ENCODE measurements at regions not wholly inside any gene's neighbourhood (a gene's known extent, or its start where the extent isn't known, plus 50 kb on each side); places are given as distances from the start of the nearest gene placed in this dataset.
"Not testable (repeated sequence)": the region's sequence is repeated elsewhere in the genome, so short reads cannot be mapped to it uniquely, and the experiment has no call there.

DNA sequence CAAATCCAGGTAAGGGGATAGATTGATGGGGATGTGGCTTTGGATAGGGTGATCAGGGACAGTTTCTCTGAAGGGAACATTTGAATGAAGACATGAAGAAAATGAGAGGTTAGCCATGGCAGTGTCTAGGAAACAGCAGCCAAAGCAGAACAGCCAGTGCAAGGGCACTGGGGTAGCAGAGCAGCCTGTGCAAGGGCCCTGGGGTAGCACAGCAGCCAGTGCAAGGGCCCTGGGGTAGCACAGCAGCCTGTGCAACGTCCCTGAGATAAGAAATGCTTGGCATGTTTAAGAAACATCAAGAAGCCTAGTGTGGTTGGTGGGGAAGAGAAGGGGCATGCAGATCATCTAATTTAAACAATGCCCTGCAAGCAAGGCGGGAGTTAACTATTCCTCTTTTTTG, 128.5 kb downstream of the IRX5 start:
- no peak for DNase-seq (ENCODE audit: extremely low spot score in 2 of 2)
- H3K4me3 ChIP-seq = no peak overlapping the region
- H3K9me3 ChIP-seq = no peaks in the 10 kb centered on the region
- no peak for TF ChIP-seq POLR2A (IDR thresholded peaks at IDR 0.05)
- TF ChIP-seq POLR2AphosphoS5 (IDR thresholded peaks at IDR 0.05; ENCODE audit: insufficient read depth in 1 of 2, low read depth in 1 of 2) = no peak
- TF ChIP-seq, protein P1, sequence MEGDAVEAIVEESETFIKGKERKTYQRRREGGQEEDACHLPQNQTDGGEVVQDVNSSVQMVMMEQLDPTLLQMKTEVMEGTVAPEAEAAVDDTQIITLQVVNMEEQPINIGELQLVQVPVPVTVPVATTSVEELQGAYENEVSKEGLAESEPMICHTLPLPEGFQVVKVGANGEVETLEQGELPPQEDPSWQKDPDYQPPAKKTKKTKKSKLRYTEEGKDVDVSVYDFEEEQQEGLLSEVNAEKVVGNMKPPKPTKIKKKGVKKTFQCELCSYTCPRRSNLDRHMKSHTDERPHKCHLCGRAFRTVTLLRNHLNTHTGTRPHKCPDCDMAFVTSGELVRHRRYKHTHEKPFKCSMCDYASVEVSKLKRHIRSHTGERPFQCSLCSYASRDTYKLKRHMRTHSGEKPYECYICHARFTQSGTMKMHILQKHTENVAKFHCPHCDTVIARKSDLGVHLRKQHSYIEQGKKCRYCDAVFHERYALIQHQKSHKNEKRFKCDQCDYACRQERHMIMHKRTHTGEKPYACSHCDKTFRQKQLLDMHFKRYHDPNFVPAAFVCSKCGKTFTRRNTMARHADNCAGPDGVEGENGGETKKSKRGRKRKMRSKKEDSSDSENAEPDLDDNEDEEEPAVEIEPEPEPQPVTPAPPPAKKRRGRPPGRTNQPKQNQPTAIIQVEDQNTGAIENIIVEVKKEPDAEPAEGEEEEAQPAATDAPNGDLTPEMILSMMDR (IDR thresholded peaks at IDR 0.05) = no peak
- intact Hi-C loops (cut with DNase I) = no loop called here
- no peak overlapping the region for H3K27ac ChIP-seq
- no peaks in the 10 kb centered on the region for H3K36me3 ChIP-seq
- H3K27me3 ChIP-seq = no peaks in the 10 kb centered on the region
- H3K4me1 ChIP-seq = peaks cover 9% of the 10 kb centered on the region

DNA sequence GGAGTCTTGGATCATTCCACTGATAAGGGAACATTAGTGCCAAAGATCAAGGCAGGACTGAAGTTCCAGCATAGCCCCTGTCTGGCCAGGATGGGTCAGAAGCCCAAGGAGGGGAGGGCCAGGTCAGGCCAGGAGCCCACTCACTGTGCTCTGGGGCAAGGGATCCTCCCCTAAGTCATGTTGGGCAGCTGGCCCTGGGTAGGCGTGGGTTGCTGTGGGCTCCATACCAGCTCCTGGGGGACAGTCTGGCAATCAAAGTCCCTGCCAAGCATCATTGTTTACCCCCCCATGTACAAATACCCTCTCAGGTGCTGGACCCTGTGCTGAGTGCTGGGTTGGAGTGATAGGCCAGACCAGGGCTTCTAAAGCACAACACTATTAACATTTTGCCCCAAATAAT, 130.5 kb downstream of the IRX5 start:
- Histone ChIP-seq H3K4me3 (no peak overlapping the region), H3K4me1 (peaks cover 9% of the 10 kb centered on the region), H3K27me3 (no peaks in the 10 kb centered on the region), H3K36me3 (no peaks in the 10 kb centered on the region), H3K27ac (no peak overlapping the region), H3K9me3 (no peaks in the 10 kb centered on the region)
- DNase-seq (ENCODE audit: extremely low spot score in 2 of 2) = no peak
- TF ChIP-seq POLR2A (IDR thresholded peaks at IDR 0.05) = no peak
- TF ChIP-seq, protein P1 (IDR thresholded peaks at IDR 0.05) = no peak
- TF ChIP-seq POLR2AphosphoS5 (IDR thresholded peaks at IDR 0.05; ENCODE audit: insufficient read depth in 1 of 2, low read depth in 1 of 2) = no peak
- intact Hi-C loops (cut with DNase I) = no loop called here

DNA sequence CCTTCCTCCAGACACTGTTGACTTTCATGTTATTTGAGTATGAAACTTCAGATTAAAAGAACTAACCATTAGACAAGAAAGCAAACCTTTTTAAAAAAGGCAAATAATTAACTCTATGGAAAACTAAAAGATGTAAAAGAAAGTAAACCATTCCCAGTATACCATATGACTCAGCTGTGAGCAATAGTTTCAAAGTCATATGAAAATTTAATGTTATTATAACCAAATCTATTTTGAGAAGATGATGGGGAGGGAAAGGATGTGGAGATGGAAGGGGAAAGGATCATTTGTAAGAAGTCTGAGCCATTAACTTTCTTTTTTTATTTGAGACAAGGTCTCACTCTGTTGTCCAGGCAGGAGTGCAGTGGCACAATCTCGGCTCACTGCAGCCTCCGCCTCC, 131.8 kb downstream of the IRX5 start:
- no peaks in the 10 kb centered on the region for H3K36me3 ChIP-seq
- H3K4me3 ChIP-seq = no peak overlapping the region
- TF ChIP-seq POLR2AphosphoS5 (IDR thresholded peaks at IDR 0.05; ENCODE audit: insufficient read depth in 1 of 2, low read depth in 1 of 2) (no peak), POLR2A (IDR thresholded peaks at IDR 0.05) (no peak)
- TF ChIP-seq, protein P1 (IDR thresholded peaks at IDR 0.05) = no peak
- no peak for DNase-seq (ENCODE audit: extremely low spot score in 2 of 2)
- intact Hi-C loops (cut with DNase I) = no loop called here
- no peaks in the 10 kb centered on the region for H3K27me3 ChIP-seq
- no peaks in the 10 kb centered on the region for H3K9me3 ChIP-seq
- H3K27ac ChIP-seq = no peak overlapping the region
- no peaks in the 10 kb centered on the region for H3K4me1 ChIP-seq

DNA sequence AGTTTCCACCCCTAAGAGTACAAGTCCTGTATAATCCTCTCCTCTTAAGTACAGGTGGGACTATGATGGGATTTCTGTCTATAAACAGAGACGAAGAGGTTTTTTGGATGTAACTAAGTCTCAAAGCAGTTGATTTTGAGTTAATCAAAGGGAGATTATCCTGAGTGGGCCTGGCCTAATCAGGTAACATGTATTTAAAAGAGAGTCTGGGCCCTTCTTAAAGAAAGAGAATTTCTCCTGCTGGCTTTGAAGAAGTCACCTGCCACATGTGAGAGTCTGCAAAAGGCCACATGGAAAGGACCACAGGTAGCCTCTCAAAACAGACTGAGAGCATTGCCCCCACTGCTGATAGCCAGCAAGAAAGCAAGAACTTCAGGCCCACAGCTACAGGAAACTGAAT, 142.3 kb downstream of the IRX5 start:
- Histone ChIP-seq H3K4me3 (no peak overlapping the region), H3K9me3 (no peaks in the 10 kb centered on the region), H3K36me3 (no peaks in the 10 kb centered on the region), H3K4me1 (no peaks in the 10 kb centered on the region), H3K27ac (no peak overlapping the region), H3K27me3 (no peaks in the 10 kb centered on the region)
- no peak for DNase-seq (ENCODE audit: extremely low spot score in 2 of 2)
- TF ChIP-seq, protein P1 (IDR thresholded peaks at IDR 0.05) = no peak
- TF ChIP-seq POLR2AphosphoS5 (IDR thresholded peaks at IDR 0.05; ENCODE audit: insufficient read depth in 1 of 2, low read depth in 1 of 2) = no peak
- TF ChIP-seq POLR2A (IDR thresholded peaks at IDR 0.05) = no peak
- intact Hi-C loops (cut with DNase I) = no loop called here

DNA sequence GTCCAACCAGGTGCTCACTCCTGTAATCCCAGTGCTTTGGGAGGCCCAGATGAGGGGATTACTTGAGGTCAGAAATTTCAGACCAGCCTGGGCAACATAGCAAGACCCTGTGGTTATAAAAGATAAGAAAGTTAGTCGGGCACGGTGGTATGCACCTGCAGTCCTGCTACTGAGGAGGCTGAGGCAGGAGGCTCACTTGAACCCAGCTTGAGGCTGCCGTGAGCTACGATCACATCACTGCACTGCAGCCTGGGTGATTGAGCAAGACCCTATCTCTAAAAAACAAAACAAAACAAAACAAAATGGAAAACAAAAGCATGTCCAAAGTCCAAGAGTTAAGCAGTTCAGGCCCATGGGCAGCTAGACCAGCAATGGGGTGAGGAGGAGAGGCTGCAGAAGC, 143.2 kb downstream of the IRX5 start:
- Histone ChIP-seq H3K36me3 (no peaks in the 10 kb centered on the region), H3K4me3 (no peak overlapping the region), H3K4me1 (no peaks in the 10 kb centered on the region), H3K27me3 (no peaks in the 10 kb centered on the region), H3K9me3 (no peaks in the 10 kb centered on the region), H3K27ac (no peak overlapping the region)
- no peak for TF ChIP-seq POLR2A (IDR thresholded peaks at IDR 0.05)
- DNase-seq (ENCODE audit: extremely low spot score in 2 of 2) = no peak
- intact Hi-C loops (cut with DNase I) = no loop called here

DNA sequence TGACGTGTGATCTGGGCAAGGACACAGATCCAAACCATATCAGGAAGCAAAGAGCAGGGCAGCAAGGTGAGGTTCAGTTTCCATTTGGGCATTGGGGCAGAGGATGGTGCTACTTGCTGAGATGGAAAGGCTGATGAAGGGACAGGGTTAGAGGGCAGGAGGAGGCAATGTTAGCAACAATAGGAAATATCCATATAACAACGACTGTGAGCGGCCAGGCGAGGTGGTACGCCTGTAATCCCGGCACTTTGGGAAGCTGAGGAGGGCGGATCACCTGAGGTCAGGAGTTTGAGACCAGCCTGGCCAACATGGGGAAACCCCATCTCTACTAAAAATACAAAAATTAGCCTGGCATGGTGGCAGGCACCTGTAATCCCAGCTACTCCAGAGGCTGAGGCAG, 144.5 kb downstream of the IRX5 start:
- H3K9me3 ChIP-seq; H3K4me3 ChIP-seq; intact Hi-C loops (cut with DNase I); DNase-seq (ENCODE audit: extremely low spot score in 2 of 2); H3K27me3 ChIP-seq; H3K4me1 ChIP-seq; H3K27ac ChIP-seq; H3K36me3 ChIP-seq: not testable (repeated sequence)

All from vagina (tissue), 2 donors.